KMS-11 (cell line): ENCODE measurements at regions not wholly inside any gene's neighbourhood (a gene's known extent, or its start where the extent isn't known, plus 50 kb on each side); places are given as distances from the start of the nearest gene placed in this dataset.

Experiments
- H2AFZ ChIP-seq: fragments of 200-600 bp; sonication (generic); 2 replicates; pipeline ENCODE4 v1.6.1; 2016; ENCODE audit warnings: antibody characterized with exemption, mixed run types, low read depth
- H3K27ac ChIP-seq: fragments of 200-600 bp; sonication (generic); 2 replicates; pipeline ENCODE4 v1.6.1; 2016; ENCODE audit warnings: mild to moderate bottlenecking, mixed run types
- H3K27me3 ChIP-seq: fragments of 200-600 bp; sonication (generic); 2 replicates; pipeline ENCODE4 v1.6.1; 2017; ENCODE audit warnings: mild to moderate bottlenecking, low read depth, mixed run types, moderate library complexity; ENCODE audit not compliant: insufficient read depth
- H3K36me3 ChIP-seq: fragments of 200-600 bp; sonication (generic); 2 replicates; pipeline ENCODE4 v1.6.1; 2017; ENCODE audit warnings: mild to moderate bottlenecking, mixed run types; ENCODE audit not compliant: insufficient read depth
- H3K4me1 ChIP-seq: fragments of 200-600 bp; sonication (generic); 2 replicates; pipeline ENCODE4 v1.6.1; 2016; ENCODE audit warnings: mild to moderate bottlenecking, low read depth, mixed run types; ENCODE audit not compliant: poor library complexity, severe bottlenecking
- H3K4me2 ChIP-seq: fragments of 200-600 bp; sonication (generic); 2 replicates; pipeline ENCODE4 v1.7.0; 2016; ENCODE audit warnings: mild to moderate bottlenecking, mixed run types
- H3K4me3 ChIP-seq: fragments of 200-600 bp; sonication (generic); IDR thresholded peaks from 2 replicates; pipeline ENCODE4 v1.6.1; 2017; ENCODE audit warnings: low read depth, low read length, mixed read lengths; ENCODE audit not compliant: insufficient read depth
- H3K79me2 ChIP-seq: fragments of 200-600 bp; sonication (generic); 2 replicates; pipeline ENCODE4 v1.6.1; 2016; ENCODE audit warnings: low read depth, mixed run types; ENCODE audit not compliant: insufficient read depth
- H3K9ac ChIP-seq: fragments of 200-600 bp; sonication (generic); 2 replicates; pipeline ENCODE4 v1.6.1; 2016; ENCODE audit warnings: mild to moderate bottlenecking, mixed run types
- H4K20me1 ChIP-seq: fragments of 200-600 bp; sonication (generic); 2 replicates; pipeline ENCODE4 v1.6.1; 2016; ENCODE audit warnings: mild to moderate bottlenecking, mixed run types; ENCODE audit not compliant: insufficient read depth
- TF ChIP-seq, protein P1 (sequence below): fragments of 200-600 bp; sonication (generic); conservative IDR thresholded peaks from 2 replicates; pipeline ENCODE4 v1.6.1; 2017; ENCODE audit warnings: low read depth, mild to moderate bottlenecking, antibody characterized with exemption, low read length, moderate library complexity, mixed read lengths

DNA sequence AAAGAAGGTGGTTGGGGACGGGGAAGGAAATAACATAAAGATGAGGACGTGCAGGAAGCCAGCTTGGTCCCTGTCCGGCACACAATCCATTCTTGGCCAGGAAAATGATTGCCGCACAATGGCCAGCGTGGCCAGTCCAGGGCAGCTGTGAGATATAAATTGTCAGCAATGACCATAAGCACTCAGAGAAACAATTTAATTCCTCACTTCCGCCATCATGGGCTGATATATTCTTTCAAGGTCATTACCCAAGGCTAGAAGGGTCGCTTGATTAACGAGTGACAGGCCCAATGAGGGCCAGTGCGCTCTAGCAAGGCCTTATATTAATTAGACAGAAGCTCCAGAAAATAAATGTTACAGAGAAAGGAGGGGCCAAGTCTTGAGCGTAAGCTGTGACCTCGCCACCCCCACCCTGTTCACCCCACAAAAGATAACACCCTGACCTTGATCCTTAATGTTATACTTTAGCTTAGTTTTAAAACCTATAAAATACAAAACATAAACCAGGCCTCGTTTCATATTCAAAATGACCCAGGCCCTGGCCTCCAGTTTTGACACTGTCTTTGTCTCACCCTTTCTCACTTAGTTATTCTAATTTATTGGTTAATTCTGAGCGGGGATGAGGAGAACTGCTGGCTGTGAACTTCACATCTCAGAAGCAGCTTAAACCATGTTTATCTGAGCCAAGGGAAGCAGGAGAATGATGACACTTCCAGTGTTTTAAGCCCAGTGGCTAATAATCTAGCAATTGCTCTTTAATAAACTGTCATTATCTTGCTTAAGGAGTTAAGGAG is 478.3 kb upstream of the ZFHX3 start:
- no peak overlapping the region for H2AFZ ChIP-seq
- TF ChIP-seq, protein P1, sequence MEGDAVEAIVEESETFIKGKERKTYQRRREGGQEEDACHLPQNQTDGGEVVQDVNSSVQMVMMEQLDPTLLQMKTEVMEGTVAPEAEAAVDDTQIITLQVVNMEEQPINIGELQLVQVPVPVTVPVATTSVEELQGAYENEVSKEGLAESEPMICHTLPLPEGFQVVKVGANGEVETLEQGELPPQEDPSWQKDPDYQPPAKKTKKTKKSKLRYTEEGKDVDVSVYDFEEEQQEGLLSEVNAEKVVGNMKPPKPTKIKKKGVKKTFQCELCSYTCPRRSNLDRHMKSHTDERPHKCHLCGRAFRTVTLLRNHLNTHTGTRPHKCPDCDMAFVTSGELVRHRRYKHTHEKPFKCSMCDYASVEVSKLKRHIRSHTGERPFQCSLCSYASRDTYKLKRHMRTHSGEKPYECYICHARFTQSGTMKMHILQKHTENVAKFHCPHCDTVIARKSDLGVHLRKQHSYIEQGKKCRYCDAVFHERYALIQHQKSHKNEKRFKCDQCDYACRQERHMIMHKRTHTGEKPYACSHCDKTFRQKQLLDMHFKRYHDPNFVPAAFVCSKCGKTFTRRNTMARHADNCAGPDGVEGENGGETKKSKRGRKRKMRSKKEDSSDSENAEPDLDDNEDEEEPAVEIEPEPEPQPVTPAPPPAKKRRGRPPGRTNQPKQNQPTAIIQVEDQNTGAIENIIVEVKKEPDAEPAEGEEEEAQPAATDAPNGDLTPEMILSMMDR = no peak
- H3K4me3 ChIP-seq = no peak overlapping the region
- no peaks in the 10 kb centered on the region for H3K36me3 ChIP-seq
- H3K4me1 ChIP-seq = no peaks in the 10 kb centered on the region
- H4K20me1 ChIP-seq = no peaks in the 10 kb centered on the region
- no peaks in the 10 kb centered on the region for H3K27me3 ChIP-seq
- H3K9ac ChIP-seq = no peak overlapping the region
- no peak overlapping the region for H3K27ac ChIP-seq
- H3K4me2 ChIP-seq = no peak overlapping the region
- no peaks in the 10 kb centered on the region for H3K79me2 ChIP-seq

DNA sequence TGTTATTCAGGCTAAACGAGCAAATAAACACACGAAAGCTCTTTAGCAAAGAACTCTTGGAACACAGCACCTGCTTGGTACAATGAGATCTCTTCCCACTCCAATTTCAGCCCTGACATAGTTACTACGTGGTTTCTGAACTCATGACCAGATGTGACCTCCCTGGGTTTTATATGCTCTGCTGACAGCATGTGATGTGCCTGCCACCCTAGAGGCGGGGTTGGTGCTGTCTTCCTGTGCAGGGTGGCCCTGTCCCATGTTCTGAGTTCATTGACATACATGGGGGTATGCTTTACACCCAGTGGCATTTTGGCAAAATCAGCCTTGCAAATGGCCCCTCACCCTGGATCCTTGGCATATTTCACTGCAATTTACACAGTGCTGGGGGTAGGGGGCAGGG is 475.3 kb upstream of the ZFHX3 start:
- TF ChIP-seq, protein P1 = no peak
- Histone ChIP-seq H3K9ac (no peak overlapping the region), H3K36me3 (no peaks in the 10 kb centered on the region), H3K4me1 (no peaks in the 10 kb centered on the region), H3K79me2 (no peaks in the 10 kb centered on the region), H2AFZ (no peak overlapping the region), H3K4me2 (no peak overlapping the region), H3K27me3 (no peaks in the 10 kb centered on the region), H4K20me1 (no peaks in the 10 kb centered on the region), H3K4me3 (no peak overlapping the region), H3K27ac (no peak overlapping the region)

DNA sequence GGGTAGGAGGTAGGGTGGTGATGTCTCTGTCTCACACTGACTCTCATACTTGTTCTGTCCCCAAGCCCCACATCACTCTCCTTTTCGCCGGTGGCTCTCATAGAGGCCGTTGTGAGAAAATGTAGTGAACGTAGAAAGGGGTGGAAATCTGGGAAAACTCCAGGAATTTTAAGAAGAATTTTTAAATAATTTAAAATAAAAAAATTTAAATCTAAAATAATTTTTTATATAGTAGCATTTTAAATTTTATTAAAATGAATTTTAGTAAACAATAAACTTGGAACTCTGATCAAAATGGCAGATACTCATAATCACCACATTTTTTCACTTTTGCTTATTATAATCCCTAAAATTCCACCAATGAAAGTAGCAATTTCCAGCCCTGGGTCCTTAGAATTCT is 473.6 kb upstream of the ZFHX3 start:
- H3K9ac ChIP-seq = no peak overlapping the region
- no peak overlapping the region for H2AFZ ChIP-seq
- no peak overlapping the region for H3K4me3 ChIP-seq
- no peaks in the 10 kb centered on the region for H4K20me1 ChIP-seq
- H3K4me1 ChIP-seq = no peaks in the 10 kb centered on the region
- no peak overlapping the region for H3K27ac ChIP-seq
- H3K79me2 ChIP-seq = no peaks in the 10 kb centered on the region
- no peak overlapping the region for H3K4me2 ChIP-seq
- H3K36me3 ChIP-seq = no peaks in the 10 kb centered on the region
- TF ChIP-seq, protein P1 = no peak
- H3K27me3 ChIP-seq = no peaks in the 10 kb centered on the region

DNA sequence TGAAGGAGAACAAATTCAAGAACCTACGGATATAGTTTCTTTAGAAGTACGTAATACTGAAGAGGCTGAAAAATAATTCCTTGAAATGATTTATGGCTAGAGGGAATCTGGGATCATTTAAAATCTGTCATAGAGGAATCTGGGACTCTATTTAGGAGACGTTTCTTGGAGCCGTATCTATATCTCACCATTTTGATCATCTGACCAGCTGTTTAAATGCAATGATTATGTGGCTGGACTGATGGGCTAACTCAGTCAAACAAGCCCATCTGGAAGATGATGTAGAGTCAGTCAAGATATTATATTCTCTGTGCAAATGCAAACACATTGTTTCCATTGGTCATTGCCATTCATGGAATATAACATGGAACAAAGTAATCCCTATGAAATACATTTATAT is 467.7 kb upstream of the ZFHX3 start:
- Histone ChIP-seq H3K36me3 (no peaks in the 10 kb centered on the region), H4K20me1 (no peaks in the 10 kb centered on the region), H3K4me3 (no peak overlapping the region), H2AFZ (no peak overlapping the region), H3K27me3 (no peaks in the 10 kb centered on the region), H3K4me1 (no peaks in the 10 kb centered on the region), H3K4me2 (no peak overlapping the region), H3K27ac (no peak overlapping the region), H3K79me2 (no peaks in the 10 kb centered on the region), H3K9ac (no peak overlapping the region)
- TF ChIP-seq, protein P1 = no peak
